Ishikawa (cell line): ENCODE measurements at regions not wholly inside any gene's neighbourhood (a gene's known extent, or its start where the extent isn't known, plus 50 kb on each side); places are given as distances from the start of the nearest gene placed in this dataset.

Experiments used
- CREB1 ChIP-seq: IDR thresholded peaks from 2 replicates; pipeline ENCODE4 v1.6.1; 2012; ENCODE audit warnings: low read depth
- EP300 ChIP-seq: IDR thresholded peaks from 2 replicates; pipeline ENCODE4 v1.6.1; 2012; ENCODE audit warnings: borderline replicate concordance
- FOXM1 ChIP-seq: IDR thresholded peaks from 2 replicates; pipeline ENCODE4 v1.6.1; 2012; ENCODE audit warnings: low read depth, borderline replicate concordance
- RAD21 ChIP-seq: IDR thresholded peaks from 2 replicates; pipeline ENCODE4 v1.6.1; 2012; ENCODE audit warnings: low read depth
- TF ChIP-seq, protein P1 (sequence below): IDR thresholded peaks from 2 replicates; pipeline ENCODE4 v1.6.1; 2012; ENCODE audit warnings: low read depth, mild to moderate bottlenecking

DNA sequence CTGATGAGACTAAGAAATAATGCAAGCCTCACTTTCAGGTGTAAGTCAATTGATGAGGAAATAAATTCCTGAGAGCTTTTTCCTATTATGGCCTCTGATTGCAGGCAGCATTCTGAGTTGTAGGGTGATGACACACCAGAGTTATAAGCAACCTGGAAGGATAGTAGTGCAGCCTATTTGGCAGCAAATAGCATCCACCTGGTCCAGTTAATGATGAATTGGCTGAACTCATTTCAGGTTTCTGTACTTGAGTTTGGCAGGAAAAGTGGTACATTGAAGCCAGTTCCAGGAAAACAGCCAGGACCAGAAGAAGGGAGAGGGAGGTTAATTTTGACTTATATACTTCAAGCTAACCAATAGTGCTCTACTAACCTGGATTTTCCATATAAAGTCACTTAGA lies 316.8 kb downstream of the NAF1 start:
- TF ChIP-seq EP300 (no peak), FOXM1 (no peak), RAD21 (no peak), CREB1 (no peak)
- TF ChIP-seq, protein P1, sequence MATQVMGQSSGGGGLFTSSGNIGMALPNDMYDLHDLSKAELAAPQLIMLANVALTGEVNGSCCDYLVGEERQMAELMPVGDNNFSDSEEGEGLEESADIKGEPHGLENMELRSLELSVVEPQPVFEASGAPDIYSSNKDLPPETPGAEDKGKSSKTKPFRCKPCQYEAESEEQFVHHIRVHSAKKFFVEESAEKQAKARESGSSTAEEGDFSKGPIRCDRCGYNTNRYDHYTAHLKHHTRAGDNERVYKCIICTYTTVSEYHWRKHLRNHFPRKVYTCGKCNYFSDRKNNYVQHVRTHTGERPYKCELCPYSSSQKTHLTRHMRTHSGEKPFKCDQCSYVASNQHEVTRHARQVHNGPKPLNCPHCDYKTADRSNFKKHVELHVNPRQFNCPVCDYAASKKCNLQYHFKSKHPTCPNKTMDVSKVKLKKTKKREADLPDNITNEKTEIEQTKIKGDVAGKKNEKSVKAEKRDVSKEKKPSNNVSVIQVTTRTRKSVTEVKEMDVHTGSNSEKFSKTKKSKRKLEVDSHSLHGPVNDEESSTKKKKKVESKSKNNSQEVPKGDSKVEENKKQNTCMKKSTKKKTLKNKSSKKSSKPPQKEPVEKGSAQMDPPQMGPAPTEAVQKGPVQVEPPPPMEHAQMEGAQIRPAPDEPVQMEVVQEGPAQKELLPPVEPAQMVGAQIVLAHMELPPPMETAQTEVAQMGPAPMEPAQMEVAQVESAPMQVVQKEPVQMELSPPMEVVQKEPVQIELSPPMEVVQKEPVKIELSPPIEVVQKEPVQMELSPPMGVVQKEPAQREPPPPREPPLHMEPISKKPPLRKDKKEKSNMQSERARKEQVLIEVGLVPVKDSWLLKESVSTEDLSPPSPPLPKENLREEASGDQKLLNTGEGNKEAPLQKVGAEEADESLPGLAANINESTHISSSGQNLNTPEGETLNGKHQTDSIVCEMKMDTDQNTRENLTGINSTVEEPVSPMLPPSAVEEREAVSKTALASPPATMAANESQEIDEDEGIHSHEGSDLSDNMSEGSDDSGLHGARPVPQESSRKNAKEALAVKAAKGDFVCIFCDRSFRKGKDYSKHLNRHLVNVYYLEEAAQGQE: no peak
